Kidney (tissue), 13 donors: ENCODE measurements at regions not wholly inside any gene's neighbourhood (a gene's known extent, or its start where the extent isn't known, plus 50 kb on each side); places are given as distances from the start of the nearest gene placed in this dataset.

Experiments used
- DNase-seq, 5 donors: peaks; one replicate each; pipeline ENCODE4 v3.0.0-alpha.2; 2013 to 2020
- FAIRE-seq: peaks from 2 replicates; lab custom pipeline; 2012; peaks lifted over from hg19 to GRCh38; lab: Jason Lieb, UNC
- H3K27ac ChIP-seq, 2 donors: one replicate each; pipeline ENCODE4 v1.7.0; 2013; ENCODE audit warnings: low read depth in 2 of 2, low read length in 2 of 2, inconsistent platforms in 1 of 2
- H3K27me3 ChIP-seq: one replicate; pipeline ENCODE4 v1.7.1; 2013; ENCODE audit warnings: low read length, inconsistent platforms; ENCODE audit not compliant: control insufficient read depth, insufficient read depth
- H3K36me3 ChIP-seq, 3 donors: one replicate each; pipeline versions ENCODE4 v1.7.0 to v1.7.1; 2013; ENCODE audit warnings: low read length in 3 of 3, control low read depth in 1 of 3, inconsistent platforms in 1 of 3; ENCODE audit not compliant: insufficient read depth in 3 of 3, control insufficient read depth in 2 of 3
- H3K4me1 ChIP-seq, 3 donors: one replicate each; pipeline versions ENCODE4 v1.7.0 to v1.7.1; 2013; ENCODE audit warnings: low read length in 3 of 3, inconsistent platforms in 1 of 3, low read depth in 1 of 3; ENCODE audit not compliant: control insufficient read depth in 2 of 3, insufficient read depth in 2 of 3
- H3K4me3 ChIP-seq, 3 donors: one replicate each; pipeline versions ENCODE4 v1.7.0 to v1.8.1; 2013; ENCODE audit warnings: low read length in 3 of 3, control low read depth in 1 of 3, inconsistent platforms in 1 of 3
- H3K9ac ChIP-seq, 3 donors: one replicate each; pipeline versions ENCODE4 v1.7.0 to v1.7.1; 2013; ENCODE audit warnings: low read length in 3 of 3, control low read depth in 1 of 3, inconsistent platforms in 1 of 3
- H3K9me3 ChIP-seq, 3 donors: one replicate each; pipeline versions ENCODE4 v1.7.0 to v1.7.1; 2013; ENCODE audit warnings: low read length in 3 of 3, control low read depth in 1 of 3, inconsistent platforms in 1 of 3; ENCODE audit not compliant: control insufficient read depth in 2 of 3, insufficient read depth in 1 of 3
- CTCF ChIP-seq: IDR thresholded peaks from 3 replicates; pipeline ENCODE4 v1.5.1; 2012; ENCODE audit warnings: mild to moderate bottlenecking, moderate library complexity, borderline replicate concordance; ENCODE audit not compliant: insufficient read depth; ENCODE audit errors: extremely low read depth
- intact Hi-C: fragments of 100-400 bp; cut with DNase I; formaldehyde crosslinking; loops from one replicate; pipeline ENCODE4 v1.11.1; 2022
- donor health status: control.
- donor health status: control.
- donor health status: control.
- donor health status: control.
- donor health status: control.
- donor health status: DM: yes; HTN: yes; CAD: no.
- donor health status: Normal renal cell carcinoma (clear cell type).

- intact Hi-C loops, result no loop called here
- FAIRE-seq (peak; percentile 97), DNase-seq (peak in 2 of 5 donors; percentile 31 to 43)
- H3K9me3 ChIP-seq, result no peaks in the 10 kb centered on the region
- TF ChIP-seq CTCF, result no peak
- no peaks in the 10 kb centered on the region for H3K36me3 ChIP-seq
- no peaks in the 10 kb centered on the region for H3K27me3 ChIP-seq
- peak overlapping the region in 1 of 2 donors; percentile 45 for H3K27ac ChIP-seq
- H3K4me1 ChIP-seq, result no peaks in the 10 kb centered on the region
- H3K9ac ChIP-seq, result no peak overlapping the region
- no peak overlapping the region for H3K4me3 ChIP-seq
These were observed 75.8 kb upstream of the CCDC160 start for GRCh38 chrX:134161162-134161561.

DNA sequence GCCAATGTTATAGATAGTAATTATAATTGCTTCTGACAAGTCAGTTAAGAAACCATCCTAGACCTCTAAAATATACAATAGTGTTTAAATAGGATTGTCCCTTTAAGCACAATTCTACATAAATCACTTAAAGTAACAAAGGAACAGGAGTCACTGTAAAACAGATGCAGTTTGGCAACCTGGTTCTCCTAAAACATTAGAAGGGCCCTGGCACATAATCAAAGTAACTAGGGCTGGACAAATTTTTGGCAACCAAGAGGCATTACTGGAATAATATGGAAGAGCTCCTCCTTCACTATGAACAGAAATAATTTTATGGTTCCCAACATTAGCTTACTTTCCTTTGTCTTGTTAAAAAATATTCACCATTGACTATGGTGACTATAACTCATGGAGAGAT is 75.0 kb upstream of the CCDC160 start:
- intact Hi-C loops, result no loop called here
- no peaks in the 10 kb centered on the region for H3K4me1 ChIP-seq
- peak overlapping the region in 1 of 3 donors; percentile 46 for H3K9ac ChIP-seq
- peak; percentile 27 for FAIRE-seq
- no peak overlapping the region for H3K4me3 ChIP-seq
- H3K36me3 ChIP-seq, result no peaks in the 10 kb centered on the region
- no peaks in the 10 kb centered on the region for H3K27me3 ChIP-seq
- no peak overlapping the region for H3K27ac ChIP-seq
- DNase-seq, result no peak
- TF ChIP-seq CTCF, result no peak
- no peaks in the 10 kb centered on the region for H3K9me3 ChIP-seq

GRCh38 chrX:134163836-134164235 is 73.1 kb upstream of the CCDC160 start:
- FAIRE-seq (no peak), DNase-seq (no peak)
- no peak for TF ChIP-seq CTCF
- Histone ChIP-seq H3K27me3 (no peaks in the 10 kb centered on the region), H3K9me3 (no peaks in the 10 kb centered on the region), H3K36me3 (no peaks in the 10 kb centered on the region), H3K9ac (no peak overlapping the region), H3K4me3 (no peak overlapping the region), H3K4me1 (no peaks in the 10 kb centered on the region), H3K27ac (no peak overlapping the region)
- intact Hi-C loops, result no loop called here

DNA sequence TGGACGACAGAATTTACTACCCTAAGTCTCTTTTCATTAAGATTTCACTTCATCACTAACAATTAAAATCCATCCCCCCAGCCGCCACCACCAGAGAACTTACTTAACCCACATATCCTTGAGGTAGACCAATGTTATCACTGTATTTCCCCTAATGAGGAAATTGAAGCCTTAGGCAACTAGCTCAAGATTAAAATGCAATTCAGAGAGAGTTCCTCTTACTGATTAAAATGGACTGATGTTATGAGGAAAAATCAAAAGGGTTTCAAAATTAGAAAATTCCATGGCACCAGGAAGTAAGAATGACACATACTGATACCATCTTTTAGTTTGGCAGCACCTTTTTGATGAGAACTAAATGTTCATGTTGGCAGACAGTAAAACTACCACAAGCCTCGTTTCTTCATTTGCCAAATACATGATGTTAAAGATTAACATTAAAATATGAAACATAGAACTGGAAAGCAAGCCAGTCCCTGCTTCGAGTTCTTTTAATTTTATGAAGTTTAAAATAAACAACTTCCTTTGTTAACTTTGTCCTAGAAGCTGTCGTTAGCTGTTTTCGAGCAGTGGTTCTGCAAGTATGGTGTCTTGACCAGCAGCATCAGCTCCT is 69.3 kb upstream of the CCDC160 start:
- DNase-seq (no peak), FAIRE-seq (peak; percentile 58)
- intact Hi-C loops, result no loop called here
- H3K9ac ChIP-seq, result no peak overlapping the region
- H3K9me3 ChIP-seq, result no peaks in the 10 kb centered on the region
- no peak overlapping the region for H3K27ac ChIP-seq
- no peak overlapping the region for H3K4me3 ChIP-seq
- TF ChIP-seq CTCF, result no peak
- H3K27me3 ChIP-seq, result no peaks in the 10 kb centered on the region
- H3K4me1 ChIP-seq, result no peaks in the 10 kb centered on the region
- H3K36me3 ChIP-seq, result no peaks in the 10 kb centered on the region
